CD8-positive, alpha-beta memory T cell (primary cell): ENCODE measurements at regions not wholly inside any gene's neighbourhood (a gene's known extent, or its start where the extent isn't known, plus 50 kb on each side); places are given as distances from the start of the nearest gene placed in this dataset.

ENCODE experiments used
- CTCF ChIA-PET: fragments of 350-600 bp; sonication (Branson Sonifier 250); formaldehyde crosslinking; loops from one replicate; lab custom pipeline; 2021; ENCODE audit warnings: antibody characterized with exemption; lab: Charles Lee
- POLR2A ChIA-PET: fragments of 350-600 bp; sonication (Branson Sonifier 250); formaldehyde crosslinking; loops from one replicate; lab custom pipeline; 2021; ENCODE audit warnings: antibody characterized with exemption; lab: Charles Lee
- DNase-seq, 5 donors: peaks; one replicate each; pipeline versions ENCODE4 v3.0.0 to v3.0.0-alpha.2; 2020 to 2022; ENCODE audit warnings: mixed read lengths in 1 of 5
- H3K27ac ChIP-seq: one replicate; pipeline ENCODE4 v1.7.0; 2013; ENCODE audit warnings: low read depth, mild to moderate bottlenecking, low read length, moderate library complexity
- H3K27me3 ChIP-seq: 2 replicates; pipeline ENCODE4 v1.7.0; 2013; ENCODE audit warnings: low read length, mild to moderate bottlenecking; ENCODE audit not compliant: insufficient read depth, poor library complexity, severe bottlenecking
- H3K36me3 ChIP-seq: 2 replicates; pipeline ENCODE4 v1.7.0; 2013; ENCODE audit warnings: mild to moderate bottlenecking, low read length, moderate library complexity; ENCODE audit not compliant: insufficient read depth
- H3K4me1 ChIP-seq: 2 replicates; pipeline ENCODE4 v1.7.0; 2013; ENCODE audit warnings: mild to moderate bottlenecking, low read length, moderate library complexity; ENCODE audit not compliant: insufficient read depth
- H3K4me3 ChIP-seq: 2 replicates; pipeline ENCODE4 v1.7.0; 2013; ENCODE audit warnings: mild to moderate bottlenecking, low read length
- H3K9me3 ChIP-seq: 2 replicates; pipeline ENCODE4 v1.7.0; 2013; ENCODE audit warnings: mild to moderate bottlenecking, low read length
- H3K27ac Mint-ChIP-seq, 8 donors: one replicate each; pipeline ENCODE4 v1.8.0; 2020 to 2021; ENCODE audit warnings: mixed read lengths in 8 of 8, mild to moderate bottlenecking in 6 of 8, inconsistent platforms in 3 of 8, moderate library complexity in 3 of 8
- H3K27me3 Mint-ChIP-seq, 2 donors: one replicate each; pipeline ENCODE4 v1.8.0; 2020 to 2021; ENCODE audit warnings: mixed read lengths in 2 of 2, mild to moderate bottlenecking in 1 of 2, moderate library complexity in 1 of 2
- H3K36me3 Mint-ChIP-seq, 3 donors: one replicate each; pipeline ENCODE4 v1.8.0; 2020 to 2021; ENCODE audit warnings: mixed read lengths in 3 of 3, inconsistent platforms in 1 of 3, mild to moderate bottlenecking in 1 of 3
- H3K4me1 Mint-ChIP-seq, 3 donors: one replicate each; pipeline ENCODE4 v1.8.0; 2020 to 2021; ENCODE audit warnings: mixed read lengths in 3 of 3, inconsistent platforms in 1 of 3, mild to moderate bottlenecking in 1 of 3
- H3K4me3 Mint-ChIP-seq, 7 donors: one replicate each; pipeline ENCODE4 v1.8.0; 2020 to 2021; ENCODE audit warnings: mixed read lengths in 7 of 7, mild to moderate bottlenecking in 6 of 7, moderate library complexity in 4 of 7, inconsistent platforms in 2 of 7
- H3K9me3 Mint-ChIP-seq, 5 donors: one replicate each; pipeline ENCODE4 v1.8.0; 2020 to 2022; ENCODE audit warnings: mixed read lengths in 5 of 5, mild to moderate bottlenecking in 3 of 5, moderate library complexity in 2 of 5, inconsistent platforms in 1 of 5

- Mint-ChIP-seq H3K4me3 (no peak overlapping the region), H3K9me3 (no peaks in the 10 kb centered on the region), H3K36me3 (no peaks in the 10 kb centered on the region), H3K27ac (peak overlapping the region in 1 of 8 donors; percentile 52), H3K27me3 (peaks cover 4 to 5% of the 10 kb centered on the region in 2 donors), H3K4me1 (no peaks in the 10 kb centered on the region)
- ChIA-PET CTCF (interaction anchor here (1.2 kb wide), 1 partner anchor 12 kb away, joined by 3 read pairs; no protein-coding TSS in a partner anchor), POLR2A (no interaction called here)
- no peaks in the 10 kb centered on the region for H3K27me3 ChIP-seq
- no peak for DNase-seq
- no peaks in the 10 kb centered on the region for H3K4me1 ChIP-seq
- no peak overlapping the region for H3K27ac ChIP-seq
- no peak overlapping the region for H3K4me3 ChIP-seq
- H3K9me3 ChIP-seq: no peaks in the 10 kb centered on the region
- H3K36me3 ChIP-seq: no peaks in the 10 kb centered on the region
Observed at GRCh38 chr1:229987953-229988352, 79.1 kb upstream of the GALNT2 start.

- DNase-seq: no peak
- Mint-ChIP-seq H3K36me3 (no peaks in the 10 kb centered on the region), H3K4me3 (no peak overlapping the region), H3K4me1 (no peaks in the 10 kb centered on the region), H3K27ac (peak overlapping the region in 1 of 8 donors; percentile 52), H3K27me3 (peaks cover 4 to 5% of the 10 kb centered on the region in 2 donors), H3K9me3 (no peaks in the 10 kb centered on the region)
- no peak overlapping the region for H3K27ac ChIP-seq
- no peaks in the 10 kb centered on the region for H3K36me3 ChIP-seq
- H3K4me3 ChIP-seq: no peak overlapping the region
- CTCF ChIA-PET: no interaction called here
- no peaks in the 10 kb centered on the region for H3K4me1 ChIP-seq
- H3K27me3 ChIP-seq: no peaks in the 10 kb centered on the region
- H3K9me3 ChIP-seq: no peaks in the 10 kb centered on the region
- POLR2A ChIA-PET: no interaction called here
Observed at GRCh38 chr1:229988534-229988933, 78.5 kb upstream of the GALNT2 start.

GRCh38 chr1:229989591-229990248 is 77.3 kb upstream of the GALNT2 start:
- H3K36me3 ChIP-seq: no peaks in the 10 kb centered on the region
- ChIA-PET CTCF (no interaction called here), POLR2A (no interaction called here)
- Mint-ChIP-seq H3K4me1 (no peaks in the 10 kb centered on the region), H3K9me3 (no peaks in the 10 kb centered on the region), H3K4me3 (no peak overlapping the region), H3K27me3 (peaks cover 4 to 5% of the 10 kb centered on the region in 2 donors), H3K27ac (no peak overlapping the region), H3K36me3 (no peaks in the 10 kb centered on the region)
- no peak overlapping the region for H3K27ac ChIP-seq
- H3K4me3 ChIP-seq: no peak overlapping the region
- DNase-seq: no peak
- no peaks in the 10 kb centered on the region for H3K9me3 ChIP-seq
- no peaks in the 10 kb centered on the region for H3K4me1 ChIP-seq
- H3K27me3 ChIP-seq: no peaks in the 10 kb centered on the region

- Histone ChIP-seq H3K36me3 (no peaks in the 10 kb centered on the region), H3K4me3 (no peak overlapping the region), H3K4me1 (no peaks in the 10 kb centered on the region), H3K9me3 (no peaks in the 10 kb centered on the region), H3K27ac (no peak overlapping the region), H3K27me3 (no peaks in the 10 kb centered on the region)
- H3K4me3 Mint-ChIP-seq: no peak overlapping the region
- H3K27ac Mint-ChIP-seq: no peak overlapping the region
- no peak for DNase-seq
- ChIA-PET POLR2A (no interaction called here), CTCF (no interaction called here)
- H3K36me3 Mint-ChIP-seq: no peaks in the 10 kb centered on the region
- H3K9me3 Mint-ChIP-seq: no peaks in the 10 kb centered on the region
- H3K27me3 Mint-ChIP-seq: peaks cover 5 to 6% of the 10 kb centered on the region in 2 donors
- H3K4me1 Mint-ChIP-seq: no peaks in the 10 kb centered on the region
Observed at GRCh38 chr1:229990326-229990725, 76.7 kb upstream of the GALNT2 start.

- Histone ChIP-seq H3K9me3 (no peaks in the 10 kb centered on the region), H3K36me3 (no peaks in the 10 kb centered on the region), H3K27me3 (no peaks in the 10 kb centered on the region), H3K4me1 (no peaks in the 10 kb centered on the region), H3K27ac (no peak overlapping the region), H3K4me3 (no peak overlapping the region)
- Mint-ChIP-seq H3K4me3 (no peak overlapping the region), H3K27me3 (peaks cover 5 to 8% of the 10 kb centered on the region in 2 donors), H3K9me3 (no peaks in the 10 kb centered on the region), H3K36me3 (no peaks in the 10 kb centered on the region), H3K4me1 (no peaks in the 10 kb centered on the region), H3K27ac (no peak overlapping the region)
- ChIA-PET POLR2A (no interaction called here), CTCF (no interaction called here)
- DNase-seq: no peak
Observed at GRCh38 chr1:229991104-229991513, 75.9 kb upstream of the GALNT2 start.

- no peaks in the 10 kb centered on the region for H3K36me3 ChIP-seq
- ChIA-PET CTCF (no interaction called here), POLR2A (no interaction called here)
- H3K27ac ChIP-seq: no peak overlapping the region
- H3K27me3 ChIP-seq: no peaks in the 10 kb centered on the region
- no peaks in the 10 kb centered on the region for H3K36me3 Mint-ChIP-seq
- H3K9me3 Mint-ChIP-seq: no peaks in the 10 kb centered on the region
- no peak overlapping the region for H3K4me3 Mint-ChIP-seq
- no peaks in the 10 kb centered on the region for H3K4me1 ChIP-seq
- no peaks in the 10 kb centered on the region for H3K9me3 ChIP-seq
- peaks cover 5 to 8% of the 10 kb centered on the region in 2 donors for H3K27me3 Mint-ChIP-seq
- DNase-seq: no peak
- H3K4me3 ChIP-seq: no peak overlapping the region
- no peak overlapping the region for H3K27ac Mint-ChIP-seq
- H3K4me1 Mint-ChIP-seq: no peaks in the 10 kb centered on the region
Observed at GRCh38 chr1:229991724-229992333, 75.2 kb upstream of the GALNT2 start.

- Histone ChIP-seq H3K36me3 (no peaks in the 10 kb centered on the region), H3K4me1 (no peaks in the 10 kb centered on the region), H3K4me3 (no peak overlapping the region), H3K27me3 (no peaks in the 10 kb centered on the region), H3K27ac (no peak overlapping the region), H3K9me3 (no peaks in the 10 kb centered on the region)
- POLR2A ChIA-PET: no interaction called here
- Mint-ChIP-seq H3K9me3 (no peaks in the 10 kb centered on the region), H3K27me3 (peaks cover 5 to 8% of the 10 kb centered on the region in 2 donors), H3K27ac (no peak overlapping the region), H3K4me1 (no peaks in the 10 kb centered on the region), H3K36me3 (no peaks in the 10 kb centered on the region), H3K4me3 (no peak overlapping the region)
- CTCF ChIA-PET: no interaction called here
- DNase-seq: no peak
Observed at GRCh38 chr1:229993060-229993459, 74.0 kb upstream of the GALNT2 start.

GRCh38 chr1:229993894-229994293 is 73.1 kb upstream of the GALNT2 start:
- H3K27ac ChIP-seq: no peak overlapping the region
- H3K4me1 Mint-ChIP-seq: no peaks in the 10 kb centered on the region
- no peak overlapping the region for H3K4me3 Mint-ChIP-seq
- H3K27ac Mint-ChIP-seq: peak overlapping the region in 1 of 8 donors; percentile 36
- H3K27me3 Mint-ChIP-seq: peaks cover 0 to 8% of the 10 kb centered on the region in 2 donors
- H3K4me3 ChIP-seq: no peak overlapping the region
- H3K9me3 ChIP-seq: no peaks in the 10 kb centered on the region
- ChIA-PET CTCF (no interaction called here), POLR2A (no interaction called here)
- no peaks in the 10 kb centered on the region for H3K36me3 Mint-ChIP-seq
- no peaks in the 10 kb centered on the region for H3K27me3 ChIP-seq
- no peaks in the 10 kb centered on the region for H3K4me1 ChIP-seq
- no peak for DNase-seq
- no peaks in the 10 kb centered on the region for H3K9me3 Mint-ChIP-seq
- H3K36me3 ChIP-seq: no peaks in the 10 kb centered on the region
